Neural cell (in vitro differentiated cells): ENCODE measurements at regions not wholly inside any gene's neighbourhood (a gene's known extent, or its start where the extent isn't known, plus 50 kb on each side); places are given as distances from the start of the nearest gene placed in this dataset.

ENCODE experiments used
- H2AFZ ChIP-seq: fragments of 200-600, 300-800 bp; sonication (generic), shearing (Covaris generic); 2 replicates; pipeline ENCODE4 v1.6.0; 2014; ENCODE audit warnings: low read depth, mild to moderate bottlenecking, antibody characterized with exemption, low read length, moderate library complexity
- H3F3A ChIP-seq: fragments of 200-600 bp; shearing (Covaris generic); 2 replicates; pipeline ENCODE4 v1.6.1; 2016; ENCODE audit warnings: mild to moderate bottlenecking, moderate library complexity, mixed read lengths, antibody characterized with exemption, low read length; ENCODE audit not compliant: insufficient read depth, poor library complexity, severe bottlenecking
- H3K27ac ChIP-seq: fragments of 200-600, 300-800 bp; sonication (generic), shearing (Covaris generic); 2 replicates; pipeline ENCODE4 v1.5.1; 2014; ENCODE audit warnings: mild to moderate bottlenecking, low read length, moderate library complexity
- H3K27me3 ChIP-seq: fragments of 300-800, 200-600 bp; sonication (generic), shearing (Covaris generic); 2 replicates; pipeline ENCODE4 v1.6.0; 2014; ENCODE audit warnings: mild to moderate bottlenecking, low read depth, low read length, moderate library complexity; ENCODE audit not compliant: insufficient read depth
- H3K36me3 ChIP-seq: fragments of 300-800, 200-600 bp; sonication (generic), shearing (Covaris generic); 2 replicates; pipeline ENCODE4 v1.5.1; 2014; ENCODE audit warnings: mild to moderate bottlenecking, antibody characterized with exemption, low read length, moderate library complexity; ENCODE audit not compliant: insufficient read depth
- H3K4me2 ChIP-seq: fragments of 300-800, 200-600 bp; sonication (generic), shearing (Covaris generic); 2 replicates; pipeline ENCODE4 v1.6.0; 2014; ENCODE audit warnings: mild to moderate bottlenecking, low read length
- H3K4me3 ChIP-seq: fragments of 300-800, 200-600 bp; sonication (generic), shearing (Covaris generic); 2 replicates; pipeline ENCODE4 v1.5.1; 2014; ENCODE audit warnings: mild to moderate bottlenecking, low read length, moderate library complexity
- H3K79me2 ChIP-seq: fragments of 200-600 bp; shearing (Covaris generic); replicated peaks from 2 replicates; pipeline ENCODE4 v1.6.0; 2014; ENCODE audit warnings: mild to moderate bottlenecking, low read length, moderate library complexity; ENCODE audit not compliant: insufficient read depth
- H3K9ac ChIP-seq: fragments of 300-800, 200-600 bp; sonication (generic), shearing (Covaris generic); 2 replicates; pipeline ENCODE4 v1.6.1; 2016; ENCODE audit warnings: mild to moderate bottlenecking, low read length, mixed read lengths
- H3K9me2 ChIP-seq: fragments of 200-600 bp; shearing (Covaris generic); 2 replicates; pipeline ENCODE4 v1.6.1; 2016; ENCODE audit warnings: mild to moderate bottlenecking, low read length, mixed read lengths; ENCODE audit not compliant: insufficient read depth
- H3K9me3 ChIP-seq: fragments of 200-600, 300-800 bp; sonication (generic), shearing (Covaris generic); 2 replicates; pipeline ENCODE4 v1.6.1; 2016; ENCODE audit warnings: mild to moderate bottlenecking, mixed run types, low read length, moderate library complexity, mixed read lengths
- H4K20me1 ChIP-seq: fragments of 200-600 bp; shearing (Covaris generic); 2 replicates; pipeline ENCODE4 v1.6.1; 2016; ENCODE audit warnings: mild to moderate bottlenecking, mixed run types; ENCODE audit not compliant: insufficient read depth
- EP300 ChIP-seq: fragments of 450-650 bp; conservative IDR thresholded peaks from 2 replicates; pipeline ENCODE4 v1.6.1; 2014; ENCODE audit warnings: antibody characterized with exemption, mild to moderate bottlenecking, moderate library complexity; ENCODE audit not compliant: poor library complexity, severe bottlenecking
- EZH2 ChIP-seq: fragments of 200-600, 300-800 bp; shearing (Covaris generic), sonication (generic); IDR thresholded peaks from 2 replicates; pipeline ENCODE4 v1.6.1; 2014; ENCODE audit warnings: antibody characterized with exemption, low read length, borderline replicate concordance, mild to moderate bottlenecking; ENCODE audit not compliant: insufficient read depth, poor library complexity, severe bottlenecking
- MXI1 ChIP-seq: fragments of 450-650 bp; conservative IDR thresholded peaks from 2 replicates; pipeline ENCODE4 v1.6.1; 2014; ENCODE audit warnings: antibody characterized with exemption, mild to moderate bottlenecking; ENCODE audit not compliant: poor library complexity, severe bottlenecking
- POLR2AphosphoS5 ChIP-seq: IDR thresholded peaks from 2 replicates; pipeline ENCODE4 v1.6.1; 2012
- RAD21 ChIP-seq: fragments of 450-650 bp; conservative IDR thresholded peaks from 2 replicates; pipeline ENCODE4 v1.6.1; 2014; ENCODE audit warnings: antibody characterized with exemption, mild to moderate bottlenecking, moderate library complexity
- SMC3 ChIP-seq: fragments of 450-650 bp; conservative IDR thresholded peaks from 2 replicates; pipeline ENCODE4 v1.6.1; 2014; ENCODE audit warnings: antibody characterized with exemption, mild to moderate bottlenecking, moderate library complexity; ENCODE audit not compliant: poor library complexity
- TAF1 ChIP-seq: IDR thresholded peaks from 2 replicates; pipeline ENCODE4 v1.6.1; 2012; ENCODE audit warnings: low read depth
- TF ChIP-seq, protein P1 (sequence below): fragments of 450-650 bp; IDR thresholded peaks from 2 replicates; pipeline ENCODE4 v1.5.1; 2014; ENCODE audit warnings: antibody characterized with exemption, mild to moderate bottlenecking, moderate library complexity; ENCODE audit not compliant: poor library complexity, severe bottlenecking
- TF ChIP-seq, protein P2 (sequence below): IDR thresholded peaks from 2 replicates; pipeline ENCODE4 v1.6.1; 2012; ENCODE audit warnings: borderline replicate concordance

DNA sequence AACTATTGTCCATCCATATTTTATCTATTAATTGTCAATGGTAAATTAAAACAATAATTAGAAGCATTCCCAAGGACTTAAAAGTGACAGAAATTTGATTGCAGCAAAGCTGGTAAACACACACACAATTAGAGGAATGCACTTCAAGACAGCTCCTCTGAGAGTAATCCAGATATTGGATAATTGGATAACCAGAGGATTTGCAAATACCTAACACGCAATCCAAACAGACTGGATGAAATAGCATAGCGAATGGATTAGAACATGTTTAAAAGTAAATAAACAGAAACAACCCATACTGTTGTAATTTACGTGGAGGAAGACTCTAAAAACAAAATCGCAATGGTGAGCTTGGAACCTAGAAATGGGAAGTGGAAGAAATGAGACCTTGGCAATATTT lies 239.8 kb downstream of the METTL4 start:
- H3F3A ChIP-seq = no peaks in the 10 kb centered on the region
- H3K4me2 ChIP-seq = no peak overlapping the region
- H2AFZ ChIP-seq = no peak overlapping the region
- H3K36me3 ChIP-seq = no peaks in the 10 kb centered on the region
- H3K4me3 ChIP-seq = no peak overlapping the region
- no peaks in the 10 kb centered on the region for H3K9me2 ChIP-seq
- no peak overlapping the region for H3K9ac ChIP-seq
- TF ChIP-seq, protein P1, sequence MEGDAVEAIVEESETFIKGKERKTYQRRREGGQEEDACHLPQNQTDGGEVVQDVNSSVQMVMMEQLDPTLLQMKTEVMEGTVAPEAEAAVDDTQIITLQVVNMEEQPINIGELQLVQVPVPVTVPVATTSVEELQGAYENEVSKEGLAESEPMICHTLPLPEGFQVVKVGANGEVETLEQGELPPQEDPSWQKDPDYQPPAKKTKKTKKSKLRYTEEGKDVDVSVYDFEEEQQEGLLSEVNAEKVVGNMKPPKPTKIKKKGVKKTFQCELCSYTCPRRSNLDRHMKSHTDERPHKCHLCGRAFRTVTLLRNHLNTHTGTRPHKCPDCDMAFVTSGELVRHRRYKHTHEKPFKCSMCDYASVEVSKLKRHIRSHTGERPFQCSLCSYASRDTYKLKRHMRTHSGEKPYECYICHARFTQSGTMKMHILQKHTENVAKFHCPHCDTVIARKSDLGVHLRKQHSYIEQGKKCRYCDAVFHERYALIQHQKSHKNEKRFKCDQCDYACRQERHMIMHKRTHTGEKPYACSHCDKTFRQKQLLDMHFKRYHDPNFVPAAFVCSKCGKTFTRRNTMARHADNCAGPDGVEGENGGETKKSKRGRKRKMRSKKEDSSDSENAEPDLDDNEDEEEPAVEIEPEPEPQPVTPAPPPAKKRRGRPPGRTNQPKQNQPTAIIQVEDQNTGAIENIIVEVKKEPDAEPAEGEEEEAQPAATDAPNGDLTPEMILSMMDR = no peak
- TF ChIP-seq SMC3 = no peak
- no peak for TF ChIP-seq MXI1
- TF ChIP-seq, protein P2, sequence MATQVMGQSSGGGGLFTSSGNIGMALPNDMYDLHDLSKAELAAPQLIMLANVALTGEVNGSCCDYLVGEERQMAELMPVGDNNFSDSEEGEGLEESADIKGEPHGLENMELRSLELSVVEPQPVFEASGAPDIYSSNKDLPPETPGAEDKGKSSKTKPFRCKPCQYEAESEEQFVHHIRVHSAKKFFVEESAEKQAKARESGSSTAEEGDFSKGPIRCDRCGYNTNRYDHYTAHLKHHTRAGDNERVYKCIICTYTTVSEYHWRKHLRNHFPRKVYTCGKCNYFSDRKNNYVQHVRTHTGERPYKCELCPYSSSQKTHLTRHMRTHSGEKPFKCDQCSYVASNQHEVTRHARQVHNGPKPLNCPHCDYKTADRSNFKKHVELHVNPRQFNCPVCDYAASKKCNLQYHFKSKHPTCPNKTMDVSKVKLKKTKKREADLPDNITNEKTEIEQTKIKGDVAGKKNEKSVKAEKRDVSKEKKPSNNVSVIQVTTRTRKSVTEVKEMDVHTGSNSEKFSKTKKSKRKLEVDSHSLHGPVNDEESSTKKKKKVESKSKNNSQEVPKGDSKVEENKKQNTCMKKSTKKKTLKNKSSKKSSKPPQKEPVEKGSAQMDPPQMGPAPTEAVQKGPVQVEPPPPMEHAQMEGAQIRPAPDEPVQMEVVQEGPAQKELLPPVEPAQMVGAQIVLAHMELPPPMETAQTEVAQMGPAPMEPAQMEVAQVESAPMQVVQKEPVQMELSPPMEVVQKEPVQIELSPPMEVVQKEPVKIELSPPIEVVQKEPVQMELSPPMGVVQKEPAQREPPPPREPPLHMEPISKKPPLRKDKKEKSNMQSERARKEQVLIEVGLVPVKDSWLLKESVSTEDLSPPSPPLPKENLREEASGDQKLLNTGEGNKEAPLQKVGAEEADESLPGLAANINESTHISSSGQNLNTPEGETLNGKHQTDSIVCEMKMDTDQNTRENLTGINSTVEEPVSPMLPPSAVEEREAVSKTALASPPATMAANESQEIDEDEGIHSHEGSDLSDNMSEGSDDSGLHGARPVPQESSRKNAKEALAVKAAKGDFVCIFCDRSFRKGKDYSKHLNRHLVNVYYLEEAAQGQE = no peak
- no peak for TF ChIP-seq EZH2
- TF ChIP-seq EP300 = no peak
- no peaks in the 10 kb centered on the region for H3K9me3 ChIP-seq
- no peaks in the 10 kb centered on the region for H3K27me3 ChIP-seq
- H3K79me2 ChIP-seq = no peaks in the 10 kb centered on the region
- no peaks in the 10 kb centered on the region for H4K20me1 ChIP-seq
- H3K27ac ChIP-seq = no peak overlapping the region

DNA sequence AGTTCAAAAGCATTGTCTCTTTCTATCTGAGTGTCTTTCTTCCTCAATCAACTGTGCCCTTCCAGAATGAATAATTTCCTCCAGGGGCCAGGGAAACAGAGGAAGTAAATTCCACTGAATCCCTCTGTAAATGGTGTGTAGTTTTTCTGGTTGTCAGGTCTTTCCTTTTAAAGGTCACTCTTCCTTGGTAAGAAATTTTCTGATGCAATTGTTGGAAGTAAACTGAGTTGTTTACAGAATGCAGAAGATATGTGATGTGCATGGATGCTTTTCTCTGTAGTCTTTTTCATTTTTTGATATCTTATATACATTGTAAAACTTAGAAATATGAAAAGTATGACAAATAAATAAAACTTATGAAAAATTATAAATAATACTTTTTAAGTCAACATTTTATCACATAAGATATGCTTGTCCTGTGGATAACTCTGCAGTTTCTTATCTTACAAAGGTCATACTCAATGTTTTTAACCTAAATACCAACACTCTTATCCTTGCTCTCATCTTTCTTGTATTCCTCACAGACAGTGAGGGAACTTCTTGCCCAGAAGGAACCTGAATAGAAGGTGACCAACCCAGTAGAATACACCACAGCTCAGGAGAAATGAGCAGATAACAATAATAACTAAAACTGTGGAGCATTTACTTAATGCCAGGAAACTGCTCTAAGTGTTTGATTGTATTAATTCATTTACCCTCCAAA lies 234.5 kb downstream of the METTL4 start:
- H3K27me3 ChIP-seq = no peaks in the 10 kb centered on the region
- no peak overlapping the region for H3K4me2 ChIP-seq
- no peaks in the 10 kb centered on the region for H3K36me3 ChIP-seq
- H3K9me2 ChIP-seq = no peaks in the 10 kb centered on the region
- H4K20me1 ChIP-seq = no peaks in the 10 kb centered on the region
- no peaks in the 10 kb centered on the region for H3K79me2 ChIP-seq
- no peaks in the 10 kb centered on the region for H3F3A ChIP-seq
- H3K27ac ChIP-seq = no peak overlapping the region
- H3K9me3 ChIP-seq = no peaks in the 10 kb centered on the region
- H3K4me3 ChIP-seq = no peak overlapping the region
- no peak overlapping the region for H3K9ac ChIP-seq
- TF ChIP-seq POLR2AphosphoS5 = no peak
- TF ChIP-seq EZH2 = no peak
- no peak for TF ChIP-seq MXI1
- TF ChIP-seq, protein P1 = no peak
- no peak for TF ChIP-seq SMC3
- TF ChIP-seq TAF1 = no peak
- TF ChIP-seq, protein P2 = no peak
- no peak for TF ChIP-seq RAD21
- TF ChIP-seq EP300 = no peak
- H2AFZ ChIP-seq = no peak overlapping the region
